ENCODE measurements at regions not wholly inside any gene's neighbourhood (a gene's known extent, or its start where the extent isn't known, plus 50 kb on each side); places are given as distances from the start of the nearest gene placed in this dataset.

DNA sequence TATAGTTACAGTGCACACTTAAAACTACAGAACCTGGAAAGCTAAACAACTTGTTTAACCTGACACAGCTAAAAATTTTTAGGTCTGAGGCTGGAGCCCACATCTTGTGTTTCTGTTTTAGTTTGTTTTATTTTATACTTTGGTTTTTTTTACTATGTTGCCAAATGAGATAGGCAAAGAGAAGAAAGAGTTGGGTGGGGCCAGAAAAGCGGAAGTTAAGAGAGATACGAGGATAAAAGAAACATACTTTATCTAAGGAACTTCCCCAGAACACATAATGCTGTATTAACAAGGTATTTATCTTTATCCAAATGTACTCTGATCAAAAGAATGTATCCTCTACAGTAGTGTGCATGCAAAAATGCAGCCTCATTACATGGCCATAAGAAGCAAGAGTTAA lies 1145.7 kb downstream of the EPHA3 start:
- DNase-seq = no peak

DNA sequence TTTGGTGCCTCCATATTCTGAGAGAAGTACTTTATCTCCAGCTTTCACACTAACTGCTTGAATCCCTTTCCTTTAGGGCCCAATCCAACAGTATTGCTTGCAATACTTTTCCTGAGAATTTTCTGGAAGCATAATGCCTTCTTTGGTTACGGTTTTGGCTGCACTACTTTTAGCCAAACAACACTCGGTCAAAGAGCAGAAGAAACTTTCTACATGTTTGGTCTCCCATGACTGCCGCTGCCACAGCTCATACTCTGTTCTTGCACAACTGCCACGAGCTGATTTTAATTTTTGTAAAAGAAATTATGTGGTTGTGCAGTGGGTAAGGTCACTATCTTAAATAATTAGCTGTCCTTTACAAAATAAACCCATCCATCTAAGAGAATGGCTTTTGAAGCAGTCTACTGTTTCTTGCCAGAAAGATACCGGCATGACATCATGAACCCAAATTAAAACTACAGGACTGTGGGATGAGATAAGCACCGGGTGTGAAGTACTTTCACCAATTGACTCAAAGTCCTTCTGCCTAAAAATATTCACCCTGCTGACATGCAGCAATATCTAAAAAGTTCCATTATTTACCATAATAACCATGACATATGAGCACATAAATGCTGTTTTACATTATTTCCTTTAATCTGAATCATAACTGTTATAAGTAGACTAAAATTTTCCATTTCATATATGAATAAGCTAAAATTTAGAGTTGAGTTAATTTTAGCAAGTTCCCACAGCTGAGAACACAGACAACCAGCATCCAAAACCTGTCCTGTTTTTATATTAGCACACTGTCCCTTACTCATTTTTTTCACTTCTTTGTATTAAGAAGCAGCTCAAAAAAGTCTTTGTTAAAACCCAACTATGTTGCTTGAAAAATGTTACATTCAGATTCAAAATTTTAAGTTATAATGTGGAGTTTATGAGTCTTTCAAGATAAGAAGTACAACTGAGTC lies 1154.3 kb downstream of the EPHA3 start:
- DNase-seq = no peak
